NCI-H69 (cell line): ENCODE measurements at regions not wholly inside any gene's neighbourhood (a gene's known extent, or its start where the extent isn't known, plus 50 kb on each side); places are given as distances from the start of the nearest gene placed in this dataset.
A peak's percentile ranks its signal among the peaks of the same experiment; 100 is the strongest.

Experiments used
- DNase-seq: peaks from one replicate; lab custom pipeline; 2025; lab: John Stamatoyannopoulos, UW

GRCh38 chr2:12929758-12930157 lies 213.0 kb downstream of the TRIB2 start:
- DNase-seq = no peak

GRCh38 chr2:12930391-12930790 lies 213.7 kb downstream of the TRIB2 start:
- DNase-seq = no peak

GRCh38 chr2:12931186-12931844 lies 214.6 kb downstream of the TRIB2 start:
- DNase-seq = peak; percentile 7

- DNase-seq = no peak
Observed at GRCh38 chr2:12932192-12932591, 215.5 kb downstream of the TRIB2 start.

- DNase-seq = no peak
Observed at GRCh38 chr2:12934146-12934756, 217.5 kb downstream of the TRIB2 start.

- DNase-seq = no peak
Observed at GRCh38 chr2:12935222-12935621, 218.5 kb downstream of the TRIB2 start.

- DNase-seq = no peak
Observed at GRCh38 chr2:12935796-12936195, 219.1 kb downstream of the TRIB2 start.

- DNase-seq = no peak
Observed at GRCh38 chr2:12941203-12941602, 224.5 kb downstream of the TRIB2 start.

- DNase-seq = no peak
Observed at GRCh38 chr2:12948231-12948960, 231.7 kb downstream of the TRIB2 start.

- DNase-seq = no peak
Observed at GRCh38 chr2:12948961-12949353, 232.2 kb downstream of the TRIB2 start.

- DNase-seq = no peak
Observed at GRCh38 chr2:12949406-12949805, 232.7 kb downstream of the TRIB2 start.

- no peak for DNase-seq
Observed at GRCh38 chr2:12950174-12950573, 233.4 kb downstream of the TRIB2 start.

GRCh38 chr2:12950957-12951656 lies 234.4 kb downstream of the TRIB2 start:
- DNase-seq = no peak

GRCh38 chr2:12951657-12951973 lies 234.9 kb downstream of the TRIB2 start:
- DNase-seq = no peak

GRCh38 chr2:12953596-12953995 lies 236.9 kb downstream of the TRIB2 start:
- DNase-seq = no peak

- no peak for DNase-seq
Observed at GRCh38 chr2:12955864-12956263, 239.1 kb downstream of the TRIB2 start.

GRCh38 chr2:12957251-12957650 lies 240.5 kb downstream of the TRIB2 start:
- no peak for DNase-seq

- DNase-seq = no peak
Observed at GRCh38 chr2:12959935-12960334, 243.2 kb downstream of the TRIB2 start.

- DNase-seq = no peak
Observed at GRCh38 chr2:12960671-12961070, 243.9 kb downstream of the TRIB2 start.

GRCh38 chr2:12964904-12965539 lies 248.3 kb downstream of the TRIB2 start:
- DNase-seq = no peak

GRCh38 chr2:12965540-12966269 lies 249.0 kb downstream of the TRIB2 start:
- peak; percentile 4 for DNase-seq

- DNase-seq = no peak
Observed at GRCh38 chr2:12967804-12968203, 251.1 kb downstream of the TRIB2 start.
